Inflammatory macrophage (primary cell): ENCODE measurements at regions not wholly inside any gene's neighbourhood (a gene's known extent, or its start where the extent isn't known, plus 50 kb on each side); places are given as distances from the start of the nearest gene placed in this dataset.

Experiments used
- DNase-seq, 2 donors: peaks; one replicate each; pipeline ENCODE4 v3.0.0-alpha.2; 2020 to 2022

DNA sequence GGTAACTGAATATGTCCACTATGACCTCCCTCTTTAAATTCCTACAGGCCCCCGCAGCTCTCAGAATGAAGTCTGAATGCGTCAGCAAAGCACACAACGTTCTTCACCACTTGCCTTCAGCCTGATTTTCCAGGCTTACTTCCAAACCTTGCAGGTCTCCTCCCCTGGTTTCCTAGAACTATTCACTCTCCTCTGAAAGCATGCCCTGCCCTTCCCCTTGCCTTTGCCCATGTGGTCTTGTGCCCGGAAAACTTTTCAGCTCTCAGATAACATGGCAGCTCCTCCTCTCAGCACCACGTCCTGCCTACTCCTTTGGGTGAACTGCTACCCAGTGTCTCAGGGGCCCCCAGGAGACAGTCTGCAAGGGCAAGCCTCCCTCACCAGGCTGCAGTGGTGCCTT lies 268.5 kb upstream of the LDB2 start:
- no peak for DNase-seq

DNA sequence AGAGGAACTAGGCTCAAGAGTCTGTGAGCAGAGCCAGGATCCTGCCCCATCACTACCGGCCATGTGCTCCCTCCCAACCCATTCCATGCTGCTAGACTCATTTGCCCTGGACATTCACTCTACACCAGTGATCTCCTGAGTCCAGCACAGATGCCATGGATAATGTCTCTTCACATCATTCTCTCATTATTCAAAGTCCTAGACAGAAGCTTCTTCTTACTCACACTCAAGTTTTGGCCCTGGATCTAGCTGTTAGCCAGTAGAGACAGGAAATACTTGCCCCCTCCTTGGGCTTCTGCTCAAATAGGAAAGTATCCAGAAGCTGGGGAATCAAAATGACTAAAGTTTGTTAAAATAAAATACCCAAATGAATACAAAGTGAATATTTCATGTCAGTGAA lies 266.8 kb upstream of the LDB2 start:
- no peak for DNase-seq

DNA sequence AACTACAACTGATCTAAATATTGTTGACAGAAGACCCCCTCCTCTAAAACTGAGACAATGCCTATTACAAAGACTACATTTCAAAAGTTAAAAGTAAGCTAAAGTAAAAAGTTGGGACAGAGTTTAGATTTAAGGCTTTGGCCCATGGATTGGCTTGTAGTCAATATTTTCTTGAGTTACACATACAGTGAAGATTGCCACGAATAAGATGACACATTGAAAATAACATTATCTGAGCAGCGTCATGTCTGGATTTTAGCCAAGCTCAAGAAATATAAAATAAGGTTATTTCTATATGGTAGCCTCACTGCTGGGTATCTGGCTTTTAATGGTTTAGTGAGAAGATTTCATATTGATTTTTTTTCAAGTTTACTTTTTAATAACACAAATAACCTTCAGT lies 266.2 kb upstream of the LDB2 start:
- DNase-seq, result no peak

DNA sequence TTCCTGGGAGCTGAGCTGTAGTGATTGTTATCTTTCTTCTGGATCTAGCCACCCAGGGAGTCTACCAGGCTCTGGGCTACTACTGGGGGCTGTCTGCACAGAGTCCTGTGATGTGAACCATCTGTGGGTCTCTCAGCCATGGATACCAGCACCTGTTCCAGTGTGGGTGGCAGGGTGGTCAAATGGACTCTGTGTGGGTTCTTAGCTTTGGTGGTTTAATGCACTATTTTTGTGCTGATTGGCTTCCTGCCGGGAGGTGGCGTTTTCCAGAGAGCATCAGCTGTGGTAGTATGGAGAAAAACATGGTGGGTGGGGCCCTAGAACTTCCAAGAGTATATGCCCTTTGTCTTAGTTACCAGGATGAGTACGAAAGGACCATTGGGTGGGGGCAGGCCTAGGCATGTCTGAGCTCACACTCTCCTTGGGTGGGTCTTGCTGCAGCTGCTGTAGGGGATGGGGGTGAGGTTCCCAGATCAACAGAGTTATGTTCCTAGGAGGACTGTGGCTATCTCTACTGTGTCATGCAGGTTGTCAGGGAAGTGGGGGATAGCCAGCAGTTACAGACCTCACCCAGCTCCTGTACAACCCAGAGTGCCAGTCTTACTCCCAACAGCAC lies 264.8 kb upstream of the LDB2 start:
- no peak for DNase-seq

DNA sequence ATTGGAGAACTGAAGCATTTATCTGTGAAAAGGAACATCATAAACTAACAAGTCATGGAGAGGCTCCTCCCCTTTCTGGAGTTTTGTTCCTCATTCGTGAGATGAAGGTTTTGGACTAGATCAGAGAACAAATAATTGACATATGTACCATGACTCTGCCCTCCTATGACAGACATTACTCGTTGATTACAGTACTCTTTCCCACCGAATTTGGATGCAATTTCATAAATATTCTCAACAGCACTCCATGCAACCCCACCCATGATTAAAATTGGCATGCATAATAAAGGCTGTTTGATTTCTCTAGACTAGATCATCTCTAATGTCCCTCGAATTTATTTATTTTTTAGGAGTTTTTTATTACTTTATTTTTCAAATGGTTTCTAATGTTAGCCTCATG lies 258.9 kb upstream of the LDB2 start:
- DNase-seq, result no peak

DNA sequence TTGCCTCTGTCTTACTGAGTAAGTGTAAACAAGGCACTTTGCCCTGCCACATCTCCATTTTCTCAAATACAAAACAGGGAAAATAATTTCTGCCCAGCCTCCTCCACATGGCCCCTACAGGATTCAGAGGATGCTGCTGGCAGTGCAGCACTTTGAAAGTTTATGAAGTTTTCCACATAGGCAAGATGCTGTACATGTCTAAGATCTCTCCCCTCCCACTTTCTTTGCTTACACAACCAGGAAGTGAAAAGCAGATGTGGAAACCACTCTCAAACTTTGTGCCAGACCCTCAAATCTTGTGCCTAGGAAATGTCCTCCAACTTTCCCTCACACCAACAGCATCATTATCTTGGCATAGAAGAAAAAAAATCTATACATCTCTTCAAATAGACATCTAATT lies 257.0 kb upstream of the LDB2 start:
- no peak for DNase-seq

DNA sequence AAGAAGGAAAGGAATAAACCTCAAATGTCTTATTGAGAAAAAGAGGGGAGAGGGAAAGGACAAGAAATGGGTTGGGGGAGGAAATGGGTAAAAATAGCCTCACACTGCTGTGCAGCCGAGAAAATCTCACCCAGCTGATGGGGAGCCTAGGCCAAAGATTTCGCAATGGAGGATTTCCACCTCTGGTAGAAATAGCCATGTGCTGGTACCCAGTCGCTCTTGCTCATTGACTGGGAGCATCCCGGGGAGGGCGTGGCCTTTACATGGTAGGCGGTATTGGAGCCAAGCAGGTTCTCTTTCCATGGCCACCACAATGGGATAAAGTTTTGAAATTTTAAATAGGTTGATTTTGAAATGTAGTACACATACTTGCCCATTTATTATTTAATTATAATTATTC lies 255.1 kb upstream of the LDB2 start:
- no peak for DNase-seq

DNA sequence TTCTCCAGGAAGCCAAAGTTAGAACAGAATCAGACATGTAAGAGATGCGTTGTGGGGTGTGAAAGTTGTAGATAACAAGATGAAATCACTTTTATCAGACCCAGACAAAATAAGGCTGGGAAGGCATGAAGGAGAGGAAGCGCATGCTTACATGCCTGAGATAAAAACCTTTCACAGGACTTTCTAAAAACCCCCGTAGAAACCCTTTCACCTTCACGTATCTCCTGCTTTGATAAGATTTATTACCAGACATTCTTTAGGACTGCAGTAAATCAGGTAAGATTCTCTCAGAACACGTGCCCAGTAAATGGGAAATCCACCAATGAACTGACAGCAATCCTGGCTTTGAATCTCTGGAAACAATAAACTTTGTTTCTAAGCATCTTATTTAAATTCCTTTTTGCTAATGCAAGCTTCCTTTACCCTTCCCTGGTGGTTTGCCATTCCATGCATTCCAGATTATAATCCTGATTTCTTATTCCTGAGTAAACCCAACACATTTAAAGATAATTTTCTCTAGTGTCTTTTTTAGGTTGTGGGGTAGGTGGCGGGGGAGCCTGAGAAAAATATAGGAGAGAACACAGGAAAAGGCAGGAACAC lies 254.6 kb upstream of the LDB2 start:
- DNase-seq, result no peak

DNA sequence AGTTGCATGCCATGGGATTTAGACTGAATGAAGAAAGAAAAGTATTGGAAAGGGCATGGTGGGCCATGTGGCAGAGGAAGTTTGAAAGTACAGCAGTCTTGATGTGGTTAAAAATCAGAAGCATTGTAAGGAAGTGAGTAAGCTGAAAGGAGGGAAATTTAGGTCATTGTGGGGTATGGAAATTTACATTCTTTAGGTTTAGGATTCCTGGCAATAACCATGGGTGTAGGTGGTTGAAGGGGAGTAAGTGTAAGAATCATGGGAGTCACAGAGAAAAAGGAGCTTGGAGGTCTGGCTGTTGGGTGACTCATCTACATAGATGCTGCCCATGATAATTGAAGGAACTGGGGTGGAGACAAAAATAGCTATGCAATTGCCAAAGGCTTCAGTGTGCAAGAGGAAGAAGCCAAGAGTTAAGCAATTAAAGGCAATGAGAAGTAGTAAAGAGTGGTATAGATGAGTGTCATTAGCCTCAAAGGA lies 243.8 kb upstream of the LDB2 start:
- peak; percentile 25 to 40 for DNase-seq

DNA sequence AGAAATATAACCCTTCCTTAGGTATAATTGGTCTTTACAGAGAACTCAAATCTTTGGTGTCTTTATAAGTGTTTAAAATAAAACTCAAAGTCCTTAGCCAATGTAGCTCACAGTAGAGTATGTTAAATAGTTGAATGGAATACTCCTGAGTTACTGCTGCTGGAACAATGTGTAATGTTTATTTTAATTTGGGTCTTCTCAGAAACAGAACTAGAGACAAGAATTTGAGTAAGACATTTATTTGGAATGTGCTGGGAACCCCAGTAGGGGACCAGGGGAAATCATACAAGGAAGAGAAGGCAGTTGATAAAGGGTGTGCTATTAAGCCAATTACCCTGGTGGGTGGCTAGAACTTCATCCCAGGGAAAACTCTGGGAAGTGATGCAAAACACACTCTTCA lies 240.4 kb upstream of the LDB2 start:
- no peak for DNase-seq

DNA sequence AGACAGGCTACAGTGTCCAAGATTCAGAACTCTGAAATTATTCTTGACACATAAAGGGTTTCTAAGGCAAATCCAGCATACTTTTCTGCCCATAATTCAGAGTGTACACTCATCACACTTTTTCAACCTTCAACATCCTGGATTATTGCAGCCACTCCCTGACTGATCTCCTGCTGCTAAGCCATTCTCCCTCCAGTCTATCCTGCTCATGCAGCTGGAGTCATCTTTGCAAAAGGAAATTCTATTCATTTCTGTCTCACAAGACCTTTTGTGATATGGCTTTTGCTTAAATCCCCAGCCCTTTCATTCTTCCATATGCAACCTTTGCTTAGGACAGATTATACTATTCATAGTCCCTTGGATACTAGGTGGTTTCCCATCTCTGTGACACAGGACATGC lies 236.1 kb upstream of the LDB2 start:
- DNase-seq, result no peak

DNA sequence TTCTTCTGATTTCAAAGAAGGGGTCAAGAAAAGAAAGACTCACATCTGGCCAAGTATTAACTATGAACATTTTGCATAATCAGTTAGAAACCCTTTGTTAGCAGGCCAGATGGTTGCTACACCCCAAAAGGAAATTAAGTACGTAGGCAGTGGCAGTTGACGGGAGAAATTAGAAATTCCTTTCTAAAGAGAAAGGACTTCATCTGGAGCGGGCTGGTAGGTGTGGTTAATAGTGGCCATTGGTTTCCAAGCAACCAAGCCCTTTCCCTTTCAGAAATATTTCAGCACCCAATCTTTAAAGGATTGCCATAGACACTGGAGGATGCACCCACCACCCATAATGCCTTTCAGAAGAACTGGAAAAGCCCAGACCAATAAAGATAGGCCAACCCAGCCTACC lies 235.7 kb upstream of the LDB2 start:
- no peak for DNase-seq

DNA sequence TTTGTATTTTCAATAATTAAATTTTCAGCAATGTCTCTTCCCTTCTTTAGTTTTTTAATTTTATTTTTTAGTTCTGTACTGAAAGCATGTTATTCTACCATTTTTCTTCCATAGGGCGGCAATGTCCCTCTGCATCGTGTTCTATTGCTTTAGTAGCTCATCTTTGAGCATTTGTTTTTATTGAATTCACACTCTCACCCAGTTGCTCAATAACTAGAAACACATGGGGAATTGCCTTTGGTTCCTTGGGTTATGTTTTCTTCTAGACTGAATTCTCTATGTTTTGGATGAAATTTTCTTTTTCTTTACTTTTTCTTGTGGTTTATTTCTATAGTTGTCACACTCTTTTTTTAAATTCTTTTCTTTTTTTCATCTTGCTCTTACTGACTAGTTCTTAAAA lies 233.8 kb upstream of the LDB2 start:
- DNase-seq, result no peak

DNA sequence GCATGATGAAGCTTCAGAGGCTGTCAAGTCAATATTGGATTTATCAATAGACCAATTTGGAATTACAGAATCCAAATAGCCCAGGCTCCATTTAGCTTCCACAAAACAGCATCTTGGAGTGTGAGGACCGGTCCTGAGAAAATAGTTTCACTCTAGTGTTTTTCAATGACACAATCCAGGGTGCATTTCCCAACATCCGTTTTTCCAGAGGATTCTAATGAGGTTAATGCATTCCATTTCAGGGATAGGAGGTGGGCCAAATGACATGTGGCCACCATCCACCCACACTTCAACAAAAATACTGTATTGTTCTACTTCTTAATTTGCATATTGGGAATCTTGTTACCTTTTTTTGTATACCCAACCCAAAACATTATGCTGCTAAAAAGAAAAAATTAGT lies 229.8 kb upstream of the LDB2 start:
- DNase-seq, result no peak

DNA sequence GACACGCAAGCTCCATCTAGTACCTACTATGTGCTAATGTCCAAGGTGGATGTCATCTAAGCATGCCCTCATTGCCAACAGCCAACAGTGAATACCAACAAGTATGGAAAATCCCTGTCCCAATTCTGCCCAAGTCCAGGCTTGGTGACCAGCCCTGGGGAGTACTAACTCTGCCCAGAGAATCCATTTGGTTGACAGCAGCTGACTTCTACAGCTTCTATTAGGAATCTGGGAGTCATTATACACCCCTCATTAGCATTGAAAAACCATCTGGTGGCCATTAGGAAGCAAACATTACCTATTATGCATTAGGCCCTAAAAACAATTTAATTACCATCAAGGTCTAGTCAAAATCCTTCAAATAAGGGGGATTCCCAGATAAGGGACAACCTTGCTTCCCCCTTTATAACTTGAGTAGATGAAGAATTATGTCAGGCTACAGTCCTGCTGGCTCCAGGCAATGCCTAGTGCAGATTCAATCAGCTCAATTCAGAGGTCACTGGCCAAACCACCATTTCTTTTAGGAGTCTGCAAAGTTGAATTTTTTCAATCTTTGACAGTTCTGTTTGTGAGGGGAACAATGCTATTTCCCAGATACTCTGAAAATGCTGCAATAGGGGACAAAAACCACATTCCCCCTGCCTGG lies 228.0 kb upstream of the LDB2 start:
- no peak for DNase-seq

DNA sequence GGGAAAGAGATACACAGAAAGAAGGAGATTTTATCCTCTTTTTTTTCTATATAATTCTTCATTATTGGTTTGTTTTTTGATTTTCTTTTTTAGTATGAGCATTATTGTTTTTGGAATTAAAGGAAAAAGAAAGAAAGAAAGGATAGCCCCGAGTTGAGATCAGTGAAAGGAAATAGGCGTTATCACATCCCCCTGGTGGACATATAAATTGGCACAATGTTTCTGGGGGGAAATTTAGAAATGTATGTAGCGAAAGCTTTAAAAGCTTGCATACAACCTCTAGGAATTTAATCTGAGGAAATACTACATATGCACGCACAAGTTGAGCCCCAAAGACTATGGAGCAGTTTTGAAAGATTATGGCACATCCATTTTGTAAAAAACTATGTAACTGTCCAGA lies 226.3 kb upstream of the LDB2 start:
- DNase-seq, result no peak

DNA sequence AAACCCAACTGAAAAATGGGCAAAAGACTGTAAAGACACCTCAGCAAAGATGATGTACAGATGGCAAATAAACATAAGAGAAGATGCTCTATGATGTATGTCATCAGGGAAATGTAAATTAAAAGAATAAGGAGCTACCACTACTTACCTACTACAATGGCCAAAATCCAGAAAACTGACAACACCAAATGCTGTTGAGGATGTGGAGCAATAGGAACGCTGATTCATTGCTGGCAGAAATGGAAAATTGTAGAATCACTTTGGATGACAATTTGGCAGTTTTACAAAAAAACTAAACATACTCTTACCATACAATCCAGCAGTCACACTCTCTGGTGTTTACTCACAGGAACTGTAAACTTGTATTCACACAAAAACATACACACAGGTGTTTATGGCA lies 222.3 kb upstream of the LDB2 start:
- no peak for DNase-seq

DNA sequence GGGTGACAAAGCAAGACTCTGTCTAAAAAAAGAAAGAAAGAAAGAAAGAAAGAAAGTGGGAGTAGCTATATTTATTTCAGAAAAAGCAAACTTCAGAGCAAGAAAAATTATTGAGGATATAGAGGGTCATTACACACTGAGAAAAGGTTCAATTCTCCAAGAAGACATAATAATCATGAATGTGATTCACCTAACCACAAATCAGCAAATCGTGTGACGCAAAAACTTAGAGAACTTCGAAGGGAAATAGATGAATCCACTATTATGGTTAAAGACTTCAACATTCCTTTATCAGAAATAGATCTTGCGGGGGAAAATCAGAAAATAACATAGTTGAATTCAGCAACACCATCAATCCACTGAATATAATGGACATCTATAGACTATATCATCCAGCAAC lies 219.3 kb upstream of the LDB2 start:
- no peak for DNase-seq

DNA sequence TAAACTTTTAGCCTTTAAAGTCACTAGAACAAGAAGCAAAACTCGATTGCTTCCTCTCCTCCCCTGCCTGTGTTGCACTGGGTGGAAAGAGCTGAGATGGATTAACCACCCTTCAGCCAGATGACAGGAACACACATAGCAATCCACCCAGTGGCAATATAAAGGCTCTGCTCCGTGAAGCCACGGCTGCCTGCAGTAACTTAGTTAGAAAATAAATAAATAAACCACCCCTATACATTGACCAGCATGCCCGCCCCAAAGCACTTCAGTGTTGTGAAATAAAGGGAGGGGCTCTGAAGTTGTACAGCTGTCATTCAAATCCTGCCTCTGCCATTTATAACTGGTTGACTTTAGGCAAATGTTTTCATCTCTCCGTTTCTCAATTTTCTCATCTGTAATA lies 217.1 kb upstream of the LDB2 start:
- no peak for DNase-seq

DNA sequence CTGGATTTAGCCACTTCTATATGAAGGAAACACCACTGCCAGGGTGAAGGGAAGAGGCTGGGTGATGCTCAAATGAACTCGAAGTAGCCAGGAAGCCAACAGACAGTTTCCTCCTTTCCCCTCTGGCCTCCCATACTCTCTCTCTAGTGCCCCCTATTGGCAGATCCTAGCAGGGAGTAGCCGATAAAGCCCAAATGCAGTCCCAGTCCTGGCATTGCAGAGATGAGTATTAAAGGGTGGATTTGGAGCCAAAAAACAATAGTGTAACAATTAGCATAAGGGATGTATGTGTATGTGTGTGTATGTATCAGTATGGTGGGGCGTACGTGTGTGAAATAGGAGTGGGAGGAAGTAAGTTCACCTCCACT lies 213.8 kb upstream of the LDB2 start:
- no peak for DNase-seq

DNA sequence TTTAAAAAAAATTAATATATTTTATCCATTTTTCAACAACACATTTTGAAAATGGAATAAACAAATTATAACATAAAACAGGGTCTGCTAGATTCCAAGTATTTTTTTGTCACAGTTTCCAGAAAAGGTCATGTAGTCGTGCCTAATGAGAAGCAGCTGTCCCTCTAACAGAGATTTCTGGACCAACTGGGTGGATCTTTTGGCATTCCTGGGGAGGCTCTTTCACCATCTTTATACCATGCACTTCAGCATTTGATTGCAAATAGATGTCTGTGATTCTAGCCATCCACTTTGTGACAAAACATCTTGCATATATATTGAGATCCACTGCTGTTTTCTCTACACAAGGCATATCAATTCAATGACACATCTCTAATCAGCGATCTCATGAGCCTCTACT lies 210.7 kb upstream of the LDB2 start:
- DNase-seq, result no peak

DNA sequence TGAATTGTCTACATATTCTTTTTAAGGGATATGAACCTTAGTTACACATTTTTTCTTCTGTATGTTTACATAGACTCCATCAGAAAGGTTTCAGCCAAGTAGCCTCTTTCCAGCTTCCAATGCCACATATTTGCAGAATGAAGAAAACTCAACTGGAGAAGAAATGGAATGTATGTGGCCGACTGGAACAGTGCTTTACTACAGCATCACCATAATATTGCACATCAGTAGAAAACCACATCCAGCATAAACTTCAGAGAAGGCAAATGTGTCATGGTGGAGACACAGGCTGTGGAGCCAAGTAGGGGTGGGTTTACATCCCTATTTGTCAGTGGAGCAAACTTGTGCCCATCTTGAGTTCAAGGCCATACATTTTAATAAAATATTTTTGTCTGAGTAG lies 204.8 kb upstream of the LDB2 start:
- DNase-seq, result no peak

DNA sequence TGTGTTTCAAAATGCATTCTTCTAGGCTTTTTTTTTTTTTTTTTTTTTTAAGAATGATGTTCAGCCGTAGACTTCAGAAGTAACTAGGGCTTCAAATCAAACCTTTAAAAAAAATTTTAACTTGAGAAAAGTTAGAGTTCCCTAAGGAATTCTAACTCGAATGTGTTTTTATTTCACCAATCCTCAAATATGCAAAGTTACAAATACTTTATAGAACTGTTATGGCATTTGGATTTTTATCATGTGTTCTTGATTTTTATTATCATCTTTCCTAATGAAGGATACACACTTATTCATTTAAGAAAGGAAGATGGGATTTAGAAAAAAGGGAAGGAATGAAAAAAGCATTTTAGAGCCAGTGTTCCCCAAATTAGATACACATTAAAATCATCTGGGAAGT lies 200.6 kb upstream of the LDB2 start:
- no peak for DNase-seq

DNA sequence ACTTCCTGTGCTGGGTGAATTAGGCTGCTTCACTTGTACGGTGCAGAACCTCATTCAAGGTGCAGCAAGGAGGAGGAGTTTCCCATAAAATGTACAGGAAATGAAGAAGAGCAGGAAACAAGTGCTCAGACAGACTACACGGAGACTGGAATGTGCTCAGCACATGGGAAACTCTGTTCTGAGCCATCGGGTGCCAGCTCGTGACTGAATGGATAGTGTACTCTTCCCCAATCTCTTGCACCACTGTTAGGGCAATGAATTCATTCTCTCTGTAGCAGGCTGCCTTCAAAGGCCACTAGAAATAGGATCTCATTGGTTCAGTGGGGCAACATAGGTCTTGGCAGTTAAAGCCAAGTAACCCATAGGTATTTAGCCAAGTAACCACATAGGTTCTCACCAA lies 200.0 kb upstream of the LDB2 start:
- DNase-seq, result no peak

DNA sequence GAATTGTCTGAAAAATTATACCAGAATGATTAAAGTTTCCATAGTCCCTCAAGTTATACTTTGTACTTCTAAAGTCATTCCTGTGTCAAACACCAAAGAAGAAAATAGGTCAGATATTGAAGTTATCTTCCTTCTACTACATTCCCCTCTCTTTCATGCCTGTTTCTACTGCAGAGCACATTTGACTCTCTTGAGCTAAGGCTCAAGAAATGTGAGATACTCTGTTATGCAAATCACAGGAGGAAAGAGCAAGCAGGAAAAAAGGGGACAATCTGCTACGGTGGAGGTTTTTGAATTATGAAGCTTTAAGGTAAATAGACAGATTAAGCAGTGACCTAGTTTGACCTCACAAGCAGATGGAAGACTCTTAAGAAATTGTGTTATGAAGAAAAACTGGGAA lies 198.9 kb upstream of the LDB2 start:
- no peak for DNase-seq
